ENCODE measurements at regions not wholly inside any gene's neighbourhood (a gene's known extent, or its start where the extent isn't known, plus 50 kb on each side); places are given as distances from the start of the nearest gene placed in this dataset.

DNA sequence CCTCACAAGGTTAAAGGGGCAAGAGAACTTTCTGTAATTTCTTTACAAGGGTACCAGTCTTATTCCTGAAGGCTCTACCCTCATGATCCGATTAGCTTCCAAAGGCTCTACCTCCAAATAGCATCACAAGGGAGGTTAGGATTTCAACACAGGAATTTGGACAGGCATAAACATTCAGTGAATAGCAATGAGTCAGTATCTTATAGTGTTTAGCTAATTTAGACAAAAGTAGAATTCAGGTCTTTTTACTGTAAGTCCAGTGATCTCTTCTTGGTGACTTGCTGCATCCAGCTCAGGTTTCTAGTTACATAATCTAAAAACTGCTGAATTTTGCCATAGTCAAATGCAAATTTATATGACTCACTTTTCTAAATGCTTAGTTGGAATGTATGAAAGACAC is 1995.6 kb upstream of the RAG2 start:
- TF ChIP-seq, protein P1, sequence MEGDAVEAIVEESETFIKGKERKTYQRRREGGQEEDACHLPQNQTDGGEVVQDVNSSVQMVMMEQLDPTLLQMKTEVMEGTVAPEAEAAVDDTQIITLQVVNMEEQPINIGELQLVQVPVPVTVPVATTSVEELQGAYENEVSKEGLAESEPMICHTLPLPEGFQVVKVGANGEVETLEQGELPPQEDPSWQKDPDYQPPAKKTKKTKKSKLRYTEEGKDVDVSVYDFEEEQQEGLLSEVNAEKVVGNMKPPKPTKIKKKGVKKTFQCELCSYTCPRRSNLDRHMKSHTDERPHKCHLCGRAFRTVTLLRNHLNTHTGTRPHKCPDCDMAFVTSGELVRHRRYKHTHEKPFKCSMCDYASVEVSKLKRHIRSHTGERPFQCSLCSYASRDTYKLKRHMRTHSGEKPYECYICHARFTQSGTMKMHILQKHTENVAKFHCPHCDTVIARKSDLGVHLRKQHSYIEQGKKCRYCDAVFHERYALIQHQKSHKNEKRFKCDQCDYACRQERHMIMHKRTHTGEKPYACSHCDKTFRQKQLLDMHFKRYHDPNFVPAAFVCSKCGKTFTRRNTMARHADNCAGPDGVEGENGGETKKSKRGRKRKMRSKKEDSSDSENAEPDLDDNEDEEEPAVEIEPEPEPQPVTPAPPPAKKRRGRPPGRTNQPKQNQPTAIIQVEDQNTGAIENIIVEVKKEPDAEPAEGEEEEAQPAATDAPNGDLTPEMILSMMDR (conservative IDR thresholded peaks at IDR 0.05; ENCODE audit: low read length): no peak
- TF ChIP-seq EZH2phosphoT487 (IDR thresholded peaks at IDR 0.05; ENCODE audit: borderline replicate concordance, low read depth, low read length): no peak

All from OCI-LY7 (cell line).